Adrenal gland (tissue), 5 donors: ENCODE measurements at regions not wholly inside any gene's neighbourhood (a gene's known extent, or its start where the extent isn't known, plus 50 kb on each side); places are given as distances from the start of the nearest gene placed in this dataset.

Experiments used
- CTCF ChIP-seq, 6 experiments: fragments of 450-650 bp in 4 of 6; fragments of 200-600 bp in 2 of 6; sonication (generic) in 1 of 6; IDR thresholded peaks; 1 replicate in 5 of 6; 2 replicates in 1 of 6; pipeline versions ENCODE4 v1.5.1 to v1.8.0; 2016 to 2021; ENCODE audit warnings: antibody characterized with exemption in 6 of 6, mild to moderate bottlenecking in 2 of 6, moderate library complexity in 1 of 6
- POLR2A ChIP-seq, 2 donors: fragments of 450-650 bp; IDR thresholded peaks; one replicate each; pipeline ENCODE4 v1.6.1; 2017; ENCODE audit warnings: antibody characterized with exemption in 2 of 2, mild to moderate bottlenecking in 2 of 2, moderate library complexity in 1 of 2
- donor health status: DM: no; HTN: no; CAD: no.

- no peak for TF ChIP-seq CTCF (IDR thresholded peaks at IDR 0.05)
- TF ChIP-seq POLR2A (IDR thresholded peaks at IDR 0.05): no peak
Measured at GRCh38 chr6:144478483-144478882, 193.3 kb downstream of the UTRN start.
